ENCODE measurements at regions not wholly inside any gene's neighbourhood (a gene's known extent, or its start where the extent isn't known, plus 50 kb on each side); places are given as distances from the start of the nearest gene placed in this dataset.
"Not testable (repeated sequence)": the region's sequence is repeated elsewhere in the genome, so short reads cannot be mapped to it uniquely, and the experiment has no call there.

DNA sequence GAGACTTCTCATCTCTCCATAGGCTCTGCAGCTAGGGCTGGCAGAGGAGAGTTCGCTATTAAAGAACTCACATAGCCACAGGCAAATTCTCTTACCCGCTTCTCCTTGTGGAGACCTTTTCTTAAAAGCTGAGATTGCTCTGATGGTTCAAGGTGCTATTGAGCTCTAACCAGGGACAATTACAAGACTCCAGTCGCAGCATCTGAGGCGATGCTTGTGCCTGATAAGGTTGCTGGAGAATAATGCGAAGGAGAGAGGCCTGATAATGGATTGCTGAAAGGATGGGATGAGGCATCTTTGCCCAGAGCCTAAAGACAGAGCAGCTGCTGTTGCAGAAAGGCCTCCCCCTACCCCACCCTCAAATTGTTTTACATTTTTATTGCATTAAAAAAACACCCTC is 244.5 kb upstream of the SOX14 start:
- Histone ChIP-seq H3K4me3 (no peak overlapping the region), H3K4me2 (no peak overlapping the region), H3K27me3 (no peaks in the 10 kb centered on the region), H3K9ac (no peak overlapping the region), H3K9me3 (no peaks in the 10 kb centered on the region), H3K27ac (no peak overlapping the region), H3K4me1 (no peaks in the 10 kb centered on the region), H3K36me3 (no peaks in the 10 kb centered on the region), H4K20me1 (no peaks in the 10 kb centered on the region)
- no peak for TF ChIP-seq Cebpa-rat (IDR thresholded peaks at IDR 0.05)

GRCh38 chr3:137524751-137525150 is 239.4 kb upstream of the SOX14 start:
- TF ChIP-seq Cebpa-rat (IDR thresholded peaks at IDR 0.05), result no peak

GRCh38 chr3:137525471-137525870 is 238.6 kb upstream of the SOX14 start:
- Histone ChIP-seq H3K9me3 (no peaks in the 10 kb centered on the region), H3K27me3 (no peaks in the 10 kb centered on the region), H4K20me1 (no peaks in the 10 kb centered on the region)

More at GRCh38 chr3:137524751-137525150, 239.4 kb upstream of the SOX14 start:
- Histone ChIP-seq H4K20me1 (no peaks in the 10 kb centered on the region), H3K9me3 (no peaks in the 10 kb centered on the region), H3K36me3 (no peaks in the 10 kb centered on the region), H3K27me3 (no peaks in the 10 kb centered on the region), H3K27ac (no peak overlapping the region), H3K9ac (no peak overlapping the region), H3K4me1 (no peaks in the 10 kb centered on the region), H3K4me3 (no peak overlapping the region), H3K4me2 (no peak overlapping the region)

GRCh38 chr3:137542049-137542448 is 222.1 kb upstream of the SOX14 start:
- Histone ChIP-seq H3K4me1 (no peaks in the 10 kb centered on the region), H3K36me3 (no peaks in the 10 kb centered on the region), H3K9ac (no peak overlapping the region), H3K4me3 (no peak overlapping the region), H3K27ac (no peak overlapping the region), H3K9me3 (peaks cover 3% of the 10 kb centered on the region; the same call in 1 of the 2 replicates), H3K4me2 (no peak overlapping the region), H3K27me3 (no peaks in the 10 kb centered on the region), H4K20me1 (no peaks in the 10 kb centered on the region)
- TF ChIP-seq Cebpa-rat (IDR thresholded peaks at IDR 0.05), result no peak

More at GRCh38 chr3:137525471-137525870, 238.6 kb upstream of the SOX14 start:
- Histone ChIP-seq H3K36me3 (no peaks in the 10 kb centered on the region), H3K4me1 (no peaks in the 10 kb centered on the region), H3K27ac (no peak overlapping the region), H3K9ac (no peak overlapping the region), H3K4me2 (no peak overlapping the region), H3K4me3 (no peak overlapping the region)
- TF ChIP-seq Cebpa-rat (IDR thresholded peaks at IDR 0.05), result no peak

- Histone ChIP-seq H3K36me3 (no peaks in the 10 kb centered on the region), H4K20me1 (no peaks in the 10 kb centered on the region), H3K27ac (no peak overlapping the region), H3K4me2 (no peak overlapping the region), H3K4me3 (no peak overlapping the region), H3K4me1 (no peaks in the 10 kb centered on the region), H3K27me3 (no peaks in the 10 kb centered on the region), H3K9ac (no peak overlapping the region), H3K9me3 (no peaks in the 10 kb centered on the region)
- no peak for TF ChIP-seq Cebpa-rat (IDR thresholded peaks at IDR 0.05)
These were observed 209.9 kb upstream of the SOX14 start for GRCh38 chr3:137554242-137554641.

GRCh38 chr3:137568880-137569279 is 195.2 kb upstream of the SOX14 start:
- Histone ChIP-seq H3K27ac (no peak overlapping the region), H3K9ac (no peak overlapping the region), H3K27me3 (no peaks in the 10 kb centered on the region), H4K20me1 (no peaks in the 10 kb centered on the region), H3K4me2 (no peak overlapping the region), H3K4me1 (no peaks in the 10 kb centered on the region), H3K4me3 (no peak overlapping the region), H3K36me3 (no peaks in the 10 kb centered on the region), H3K9me3 (no peaks in the 10 kb centered on the region)
- TF ChIP-seq Cebpa-rat (IDR thresholded peaks at IDR 0.05), result no peak

- Histone ChIP-seq H4K20me1 (no peaks in the 10 kb centered on the region), H3K4me2 (no peak overlapping the region), H3K36me3 (no peaks in the 10 kb centered on the region), H3K9me3 (no peaks in the 10 kb centered on the region), H3K27me3 (no peaks in the 10 kb centered on the region), H3K9ac (no peak overlapping the region), H3K27ac (no peak overlapping the region), H3K4me1 (no peaks in the 10 kb centered on the region), H3K4me3 (no peak overlapping the region)
- TF ChIP-seq Cebpa-rat (IDR thresholded peaks at IDR 0.05), result no peak
These were observed 191.2 kb upstream of the SOX14 start for GRCh38 chr3:137572931-137573330.

GRCh38 chr3:137582484-137582883 is 181.6 kb upstream of the SOX14 start:
- Histone ChIP-seq H3K27ac (no peak overlapping the region), H3K36me3 (no peaks in the 10 kb centered on the region), H3K27me3 (no peaks in the 10 kb centered on the region), H3K4me1 (no peaks in the 10 kb centered on the region), H3K9ac (no peak overlapping the region), H3K4me3 (no peak overlapping the region), H3K9me3 (no peaks in the 10 kb centered on the region), H4K20me1 (no peaks in the 10 kb centered on the region), H3K4me2 (no peak overlapping the region)
- TF ChIP-seq Cebpa-rat (IDR thresholded peaks at IDR 0.05), result no peak

DNA sequence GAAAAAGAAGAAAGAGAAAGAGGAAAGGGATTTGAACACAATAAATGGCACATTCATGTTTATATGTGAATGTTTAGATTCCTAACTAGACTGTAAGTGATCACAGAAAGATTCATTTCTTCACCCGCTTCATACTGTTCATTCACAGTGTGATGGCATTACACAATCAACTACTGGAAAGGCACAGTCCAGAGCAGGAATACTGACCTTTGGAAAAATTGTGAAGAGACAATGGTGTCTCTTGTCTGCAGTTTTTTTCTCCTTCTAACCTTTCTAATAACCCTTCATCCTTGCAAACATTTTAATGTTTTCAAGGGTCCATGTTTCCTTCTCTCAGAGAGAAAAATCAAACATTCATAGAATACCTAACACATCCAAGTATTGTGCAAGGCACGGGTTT is 180.9 kb upstream of the SOX14 start:
- no peaks in the 10 kb centered on the region for H3K4me1 ChIP-seq
- no peak overlapping the region for H3K4me3 ChIP-seq
- H3K9me3 ChIP-seq, result no peaks in the 10 kb centered on the region
- H3K4me2 ChIP-seq, result no peak overlapping the region
- no peaks in the 10 kb centered on the region for H3K27me3 ChIP-seq
- no peak overlapping the region for H3K9ac ChIP-seq
- H4K20me1 ChIP-seq, result no peaks in the 10 kb centered on the region
- no peak for TF ChIP-seq Cebpa-rat (IDR thresholded peaks at IDR 0.05)
- H3K36me3 ChIP-seq, result no peaks in the 10 kb centered on the region
- no peak overlapping the region for H3K27ac ChIP-seq

- no peaks in the 10 kb centered on the region for H3K27me3 ChIP-seq
- H3K27ac ChIP-seq, result no peak overlapping the region
- H3K9me3 ChIP-seq, result no peaks in the 10 kb centered on the region
- no peak overlapping the region for H3K4me2 ChIP-seq
- TF ChIP-seq Cebpa-rat (IDR thresholded peaks at IDR 0.05), result no peak
- H4K20me1 ChIP-seq, result no peaks in the 10 kb centered on the region
- H3K4me1 ChIP-seq, result no peaks in the 10 kb centered on the region
- H3K36me3 ChIP-seq, result no peaks in the 10 kb centered on the region
- no peak overlapping the region for H3K4me3 ChIP-seq
- H3K9ac ChIP-seq, result no peak overlapping the region
These were observed 175.2 kb upstream of the SOX14 start for GRCh38 chr3:137588871-137589270.

GRCh38 chr3:137595415-137595814 is 168.7 kb upstream of the SOX14 start:
- not testable (repeated sequence) for H3K4me1 ChIP-seq, H3K4me2 ChIP-seq, H3K9me3 ChIP-seq, H3K4me3 ChIP-seq, H3K9ac ChIP-seq, H4K20me1 ChIP-seq, H3K27me3 ChIP-seq, H3K27ac ChIP-seq, H3K36me3 ChIP-seq
